GM23338 (cell line): ENCODE measurements at regions not wholly inside any gene's neighbourhood (a gene's known extent, or its start where the extent isn't known, plus 50 kb on each side); places are given as distances from the start of the nearest gene placed in this dataset.

ENCODE experiments used
- CREB1 ChIP-seq: fragments of 250-450 bp; sonication (Bioruptor Pico); IDR thresholded peaks from 2 replicates; pipeline ENCODE4 v1.5.0; 2020; ENCODE audit warnings: low read depth, mild to moderate bottlenecking, moderate library complexity
- CTCF ChIP-seq, 2 experiments: fragments of 200-600 bp in 1 of 2; sonication (generic) in 1 of 2; conservative IDR thresholded peaks; 2 replicates each; pipeline versions ENCODE4 v1.5.1 to v1.6.1; 2016 to 2017; ENCODE audit warnings: antibody characterized with exemption in 2 of 2, low read depth in 2 of 2, mild to moderate bottlenecking in 2 of 2, moderate library complexity in 1 of 2
- ETS1 ChIP-seq: IDR thresholded peaks from 2 replicates; pipeline ENCODE4 v1.6.1; 2016; ENCODE audit warnings: antibody characterized with exemption
- EZH2 ChIP-seq: fragments of 200-600 bp; sonication (generic); IDR thresholded peaks from one replicate; pipeline ENCODE4 v1.8.0; 2017; ENCODE audit warnings: antibody characterized with exemption, mild to moderate bottlenecking, low read depth; ENCODE audit not compliant: unreplicated experiment
- EZH2phosphoT487 ChIP-seq: fragments of 200-600 bp; sonication (generic); IDR thresholded peaks from one replicate; pipeline ENCODE4 v1.8.1; 2018; ENCODE audit warnings: antibody characterized with exemption; ENCODE audit not compliant: unreplicated experiment
- NANOG ChIP-seq: IDR thresholded peaks from 2 replicates; pipeline ENCODE4 v1.6.1; 2016; ENCODE audit warnings: antibody characterized with exemption, borderline replicate concordance
- POLR2AphosphoS5 ChIP-seq: IDR thresholded peaks from 2 replicates; pipeline ENCODE4 v1.6.1; 2016; ENCODE audit warnings: antibody characterized with exemption, low read depth
- REST ChIP-seq: IDR thresholded peaks from one replicate; pipeline ENCODE4 v1.6.1; 2018; ENCODE audit warnings: antibody characterized with exemption; ENCODE audit not compliant: unreplicated experiment

GRCh38 chr1:98073106-98073505, 152.3 kb upstream of the DPYD start:
- no peak for TF ChIP-seq NANOG
- TF ChIP-seq CREB1 (CRISPR knock-in tag), result no peak
- no peak for TF ChIP-seq CTCF (conservative IDR thresholded peaks at IDR 0.05; ENCODE audit: low read depth in 2 of 2)
- TF ChIP-seq POLR2AphosphoS5, result no peak
- TF ChIP-seq ETS1, result no peak
- no peak for TF ChIP-seq EZH2
- no peak for TF ChIP-seq EZH2phosphoT487
- TF ChIP-seq REST, result no peak
